SK-N-SH (cell line): ENCODE measurements at regions not wholly inside any gene's neighbourhood (a gene's known extent, or its start where the extent isn't known, plus 50 kb on each side); places are given as distances from the start of the nearest gene placed in this dataset.

ENCODE experiments used
- CTCF ChIA-PET: fragments of 300-600, 350-600 bp; formaldehyde crosslinking; extraction: SDS; loops from one replicate; lab custom pipeline; 2021; lab: Yijun Ruan, JAX
- POLR2A ChIA-PET: fragments of 350-600 bp; sonication (Branson Sonifier 250); formaldehyde crosslinking; extraction: SDS; loops from one replicate; lab custom pipeline; 2020; ENCODE audit warnings: antibody characterized with exemption, inconsistent platforms; lab: Yijun Ruan, JAX
- DNase-seq: peaks from one replicate; pipeline ENCODE4 v3.0.0; 2012
- H2AFZ ChIP-seq: fragments of 200-600 bp; sonication (generic); 2 replicates; pipeline ENCODE4 v1.8.1; 2016; ENCODE audit warnings: antibody characterized with exemption, mild to moderate bottlenecking, low read depth
- H3F3A ChIP-seq: fragments of 200-600 bp; sonication (generic); replicated peaks from 2 replicates; pipeline ENCODE3; 2016; ENCODE audit warnings: antibody characterized with exemption, mild to moderate bottlenecking; ENCODE audit not compliant: insufficient read depth
- H3K27ac ChIP-seq, 2 experiments: fragments of 200-500 bp in 1 of 2; fragments of 200-600 bp in 1 of 2; sonication (Bioruptor generic) in 1 of 2; sonication (generic), shearing (Covaris generic) in 1 of 2; 2 replicates each; pipeline versions ENCODE4 v1.5.1 to v1.6.1; 2014 to 2016; ENCODE audit warnings: low read depth in 2 of 2, inconsistent platforms in 1 of 2, low read length in 1 of 2, mild to moderate bottlenecking in 1 of 2, mixed read lengths in 1 of 2
- H3K27me3 ChIP-seq: fragments of 200-600 bp; sonication (generic), shearing (Covaris generic); 2 replicates; pipeline ENCODE4 v1.6.1; 2016; ENCODE audit warnings: mixed run types; ENCODE audit not compliant: insufficient read depth
- H3K36me3 ChIP-seq, 2 experiments: fragments of 200-500 bp in 1 of 2; fragments of 200-600 bp in 1 of 2; sonication (Bioruptor generic) in 1 of 2; sonication (generic) in 1 of 2; replicated peaks in 1 of 2; 2 replicates each; pipeline versions ENCODE3 to v1.5.1; 2014 to 2016; ENCODE audit warnings: low read length in 1 of 2, mild to moderate bottlenecking in 1 of 2; ENCODE audit not compliant: insufficient read depth in 2 of 2, control insufficient read depth in 1 of 2
- H3K4me1 ChIP-seq, 2 experiments: fragments of 200-500 bp in 1 of 2; fragments of 200-600 bp in 1 of 2; sonication (Bioruptor generic) in 1 of 2; sonication (generic), shearing (Covaris generic) in 1 of 2; 2 replicates each; pipeline versions ENCODE4 v1.5.1 to v1.6.1; 2014 to 2016; ENCODE audit warnings: low read depth in 1 of 2, low read length in 1 of 2, mixed run types in 1 of 2; ENCODE audit not compliant: insufficient read depth in 2 of 2, control insufficient read depth in 1 of 2
- H3K4me2 ChIP-seq: fragments of 200-600 bp; sonication (generic), shearing (Covaris generic); 2 replicates; pipeline ENCODE4 v1.6.1; 2017; ENCODE audit warnings: mixed run types
- H3K4me3 ChIP-seq, 2 experiments: fragments of 200-500 bp in 1 of 2; fragments of 200-600 bp in 1 of 2; sonication (Bioruptor generic) in 1 of 2; sonication (generic), shearing (Covaris generic) in 1 of 2; 2 replicates each; pipeline versions ENCODE4 v1.5.1 to v1.8.1; 2014 to 2016; ENCODE audit warnings: low read depth in 2 of 2, inconsistent platforms in 1 of 2, low read length in 1 of 2, mild to moderate bottlenecking in 1 of 2, mixed read lengths in 1 of 2, moderate library complexity in 1 of 2
- H3K79me2 ChIP-seq: fragments of 200-600 bp; sonication (generic); 2 replicates; pipeline ENCODE4 v1.8.1; 2017; ENCODE audit warnings: mild to moderate bottlenecking; ENCODE audit not compliant: insufficient read depth
- H3K9ac ChIP-seq: fragments of 200-600 bp; sonication (generic); 2 replicates; pipeline ENCODE4 v1.6.1; 2017; ENCODE audit warnings: mixed run types
- H3K9me2 ChIP-seq: fragments of 200-600 bp; sonication (generic); 2 replicates; pipeline ENCODE4 v1.6.1; 2017; ENCODE audit warnings: mixed run types
- H3K9me3 ChIP-seq: fragments of 200-600 bp; sonication (generic); 2 replicates; pipeline ENCODE4 v1.6.1; 2017; ENCODE audit warnings: mixed run types, mild to moderate bottlenecking, moderate library complexity
- H4K20me1 ChIP-seq: fragments of 200-600 bp; sonication (generic); 2 replicates; pipeline ENCODE4 v1.6.1; 2017; ENCODE audit warnings: mild to moderate bottlenecking, mixed run types; ENCODE audit not compliant: insufficient read depth
- ELF1 ChIP-seq: IDR thresholded peaks from 2 replicates; pipeline ENCODE4 v1.4.0; 2012
- EZH2phosphoT487 ChIP-seq: fragments of 200-600 bp; sonication (generic); IDR thresholded peaks from 2 replicates; pipeline ENCODE4 v1.6.1; 2017; ENCODE audit warnings: low read depth, mixed run types, mild to moderate bottlenecking, antibody characterized with exemption, moderate library complexity, borderline replicate concordance
- FOXM1 ChIP-seq: IDR thresholded peaks from 2 replicates; pipeline ENCODE4 v1.4.0; 2012; ENCODE audit warnings: low read depth, mild to moderate bottlenecking
- JUND ChIP-seq: IDR thresholded peaks from 2 replicates; pipeline ENCODE4 v1.4.0; 2012
- MEF2A ChIP-seq: IDR thresholded peaks from 2 replicates; pipeline ENCODE4 v1.4.0; 2012; ENCODE audit warnings: low read depth, borderline replicate concordance
- NFIC ChIP-seq: IDR thresholded peaks from 2 replicates; pipeline ENCODE4 v1.4.0; 2012; ENCODE audit warnings: borderline replicate concordance
- NRF1 ChIP-seq: IDR thresholded peaks from 2 replicates; pipeline ENCODE4 v1.6.1; 2012; ENCODE audit warnings: low read depth, mild to moderate bottlenecking, low read length
- SIN3A ChIP-seq: IDR thresholded peaks from 2 replicates; pipeline ENCODE4 v1.6.1; 2012; ENCODE audit warnings: low read depth, mild to moderate bottlenecking, low read length, moderate library complexity, borderline replicate concordance
- SMC3 ChIP-seq: IDR thresholded peaks from 2 replicates; pipeline ENCODE4 v1.6.1; 2012; ENCODE audit warnings: low read depth, low read length, improper control_type of control experiment
- WGBS: methylation state at CpG from one replicate; pipeline ENCODE4 v1.1.6; 2017; ENCODE audit warnings: low lambda C conversion rate; 5-methylcytosine and 5-hydroxymethylcytosine counted together
- TF ChIP-seq, protein P1 (sequence below): fragments of 200-600 bp; sonication (generic); IDR thresholded peaks from 2 replicates; pipeline ENCODE4 v1.6.1; 2017; ENCODE audit warnings: antibody characterized with exemption, mild to moderate bottlenecking, moderate library complexity
- TF ChIP-seq, protein P2 (sequence below): fragments of 150-350 bp; IDR thresholded peaks from 2 replicates; pipeline ENCODE4 v1.6.1; 2016; ENCODE audit warnings: mild to moderate bottlenecking, low read depth, low read length
- TF ChIP-seq, protein P3 (sequence below): IDR thresholded peaks from 2 replicates; pipeline ENCODE4; 2012
- TF ChIP-seq, protein P4 (sequence below): IDR thresholded peaks from 2 replicates; pipeline ENCODE4 v1.4.0; 2012; ENCODE audit warnings: low read depth, borderline replicate concordance

DNA sequence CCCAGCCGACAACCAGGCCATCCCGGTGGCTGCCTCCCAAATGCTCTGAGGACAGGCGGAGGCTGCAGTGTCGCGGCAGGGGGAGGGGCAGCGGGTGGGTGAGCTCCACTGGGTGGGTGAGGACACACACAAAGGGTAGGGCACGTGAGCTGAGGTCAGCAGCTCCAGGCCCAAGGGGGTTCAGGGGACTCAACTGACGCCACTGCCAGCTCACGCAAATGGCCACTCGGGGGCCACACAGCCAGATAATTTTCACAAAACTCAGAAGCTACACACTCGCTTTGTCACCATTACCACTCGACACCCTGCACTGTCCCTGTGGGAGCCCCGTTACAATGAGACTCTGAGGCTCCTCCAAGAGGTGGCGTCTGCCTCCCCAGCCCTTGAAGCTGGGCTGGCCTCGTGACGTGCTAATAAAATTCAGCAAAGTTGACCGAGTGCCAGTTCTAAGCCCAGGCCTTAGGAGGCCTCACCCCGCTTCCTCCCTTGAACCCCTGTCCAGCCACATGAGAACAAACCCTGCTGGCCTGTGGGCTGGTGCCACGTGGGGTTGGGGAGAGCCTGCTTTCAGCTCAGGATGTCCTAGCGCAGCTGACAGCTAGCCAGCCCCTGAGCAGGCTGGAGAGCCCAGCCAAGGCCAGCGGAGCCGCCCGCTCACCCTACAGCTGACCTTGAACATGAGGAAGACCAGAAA lies 56.9 kb downstream of the RMI2 start:
- peak; percentile 44 for DNase-seq
- Histone ChIP-seq H3K9me3 (no peaks in the 10 kb centered on the region), H3K4me1 (peaks cover 0 to 17% of the 10 kb centered on the region in 2 experiments; a peak in 1 of 4 replicates), H3K27ac (no peak overlapping the region), H3K4me3 (no peak overlapping the region), H3K4me2 (no peak overlapping the region), H3K79me2 (no peaks in the 10 kb centered on the region), H3K36me3 (no peaks in the 10 kb centered on the region), H2AFZ (no peak overlapping the region), H3K9ac (no peak overlapping the region), H3K27me3 (no peaks in the 10 kb centered on the region), H4K20me1 (no peaks in the 10 kb centered on the region), H3K9me2 (no peaks in the 10 kb centered on the region), H3F3A (no peaks in the 10 kb centered on the region)
- POLR2A ChIA-PET, result interaction anchor here (0.5 to 0.9 kb wide), 2 partner anchors 95 to 357 kb away, joined by 3 to 4 read pairs; no protein-coding TSS in a partner anchor
- WGBS, result 81% methylated on average over 10 of the region's 23 CpGs
- CTCF ChIA-PET, result interaction anchor here (0.6 to 8.6 kb wide), 12 partner anchors 11 to 439 kb away, joined by 3 to 103 read pairs (median 3); partner anchors contain the start of gene LITAF
- TF ChIP-seq NRF1, result no peak
- no peak for TF ChIP-seq FOXM1
- no peak for TF ChIP-seq ELF1
- TF ChIP-seq JUND, result no peak
- TF ChIP-seq, protein P1, sequence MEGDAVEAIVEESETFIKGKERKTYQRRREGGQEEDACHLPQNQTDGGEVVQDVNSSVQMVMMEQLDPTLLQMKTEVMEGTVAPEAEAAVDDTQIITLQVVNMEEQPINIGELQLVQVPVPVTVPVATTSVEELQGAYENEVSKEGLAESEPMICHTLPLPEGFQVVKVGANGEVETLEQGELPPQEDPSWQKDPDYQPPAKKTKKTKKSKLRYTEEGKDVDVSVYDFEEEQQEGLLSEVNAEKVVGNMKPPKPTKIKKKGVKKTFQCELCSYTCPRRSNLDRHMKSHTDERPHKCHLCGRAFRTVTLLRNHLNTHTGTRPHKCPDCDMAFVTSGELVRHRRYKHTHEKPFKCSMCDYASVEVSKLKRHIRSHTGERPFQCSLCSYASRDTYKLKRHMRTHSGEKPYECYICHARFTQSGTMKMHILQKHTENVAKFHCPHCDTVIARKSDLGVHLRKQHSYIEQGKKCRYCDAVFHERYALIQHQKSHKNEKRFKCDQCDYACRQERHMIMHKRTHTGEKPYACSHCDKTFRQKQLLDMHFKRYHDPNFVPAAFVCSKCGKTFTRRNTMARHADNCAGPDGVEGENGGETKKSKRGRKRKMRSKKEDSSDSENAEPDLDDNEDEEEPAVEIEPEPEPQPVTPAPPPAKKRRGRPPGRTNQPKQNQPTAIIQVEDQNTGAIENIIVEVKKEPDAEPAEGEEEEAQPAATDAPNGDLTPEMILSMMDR, result no peak
- TF ChIP-seq MEF2A, result no peak
- no peak for TF ChIP-seq SIN3A

DNA sequence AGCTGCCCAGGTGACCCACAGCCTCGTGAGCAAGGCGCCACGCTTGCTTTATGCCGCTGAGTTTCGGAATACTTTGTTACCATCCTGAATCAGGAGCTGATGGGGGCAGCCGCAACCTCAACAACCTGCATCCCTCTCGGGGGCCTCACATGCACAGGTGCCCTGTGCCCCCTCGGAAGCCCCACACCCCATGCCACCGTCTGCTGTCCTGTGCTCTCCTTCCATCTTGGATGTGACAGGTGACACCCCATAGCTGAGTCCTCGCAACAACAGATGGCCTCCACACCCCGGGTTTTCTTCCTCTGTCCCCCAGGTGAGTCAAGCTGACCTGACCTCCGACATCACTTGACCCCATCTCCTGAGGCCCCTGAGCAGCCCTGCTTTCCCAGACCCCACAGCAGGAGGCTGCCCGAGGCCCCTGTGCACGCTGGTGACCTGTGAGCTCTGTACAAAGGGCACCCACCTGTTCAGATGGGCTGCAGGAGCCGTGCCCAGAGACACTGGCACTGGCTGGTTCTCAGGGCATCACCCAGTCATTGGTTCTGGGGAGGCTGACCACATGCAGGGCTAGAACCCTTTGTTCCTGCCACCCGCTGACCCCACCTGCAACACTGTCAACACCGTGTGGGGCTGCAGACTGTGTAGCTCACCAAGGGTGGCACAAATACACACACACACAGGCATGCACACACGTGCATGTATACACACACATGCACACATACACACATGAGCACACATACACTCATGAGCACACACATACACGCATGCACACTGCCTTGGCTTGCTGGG lies 57.7 kb downstream of the RMI2 start:
- Histone ChIP-seq H3K27me3 (no peaks in the 10 kb centered on the region), H3K9me2 (no peaks in the 10 kb centered on the region), H3K9ac (no peak overlapping the region), H2AFZ (no peak overlapping the region), H3K4me1 (peaks cover 0 to 17% of the 10 kb centered on the region in 2 experiments; a peak in 1 of 4 replicates), H3K4me2 (no peak overlapping the region), H4K20me1 (no peaks in the 10 kb centered on the region), H3K79me2 (no peaks in the 10 kb centered on the region), H3F3A (no peaks in the 10 kb centered on the region), H3K36me3 (no peaks in the 10 kb centered on the region), H3K27ac (no peak overlapping the region), H3K9me3 (no peaks in the 10 kb centered on the region), H3K4me3 (no peak overlapping the region)
- no peak for DNase-seq
- POLR2A ChIA-PET, result interaction anchor here (0.9 kb wide), 1 partner anchor 95 kb away, joined by 3 read pairs; no protein-coding TSS in a partner anchor
- WGBS, result 76% methylated on average over 12 of the region's 19 CpGs
- no peak for TF ChIP-seq NFIC
- no peak for TF ChIP-seq ELF1
- TF ChIP-seq EZH2phosphoT487, result no peak
- TF ChIP-seq, protein P2, sequence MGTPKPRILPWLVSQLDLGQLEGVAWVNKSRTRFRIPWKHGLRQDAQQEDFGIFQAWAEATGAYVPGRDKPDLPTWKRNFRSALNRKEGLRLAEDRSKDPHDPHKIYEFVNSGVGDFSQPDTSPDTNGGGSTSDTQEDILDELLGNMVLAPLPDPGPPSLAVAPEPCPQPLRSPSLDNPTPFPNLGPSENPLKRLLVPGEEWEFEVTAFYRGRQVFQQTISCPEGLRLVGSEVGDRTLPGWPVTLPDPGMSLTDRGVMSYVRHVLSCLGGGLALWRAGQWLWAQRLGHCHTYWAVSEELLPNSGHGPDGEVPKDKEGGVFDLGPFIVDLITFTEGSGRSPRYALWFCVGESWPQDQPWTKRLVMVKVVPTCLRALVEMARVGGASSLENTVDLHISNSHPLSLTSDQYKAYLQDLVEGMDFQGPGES, result no peak
- TF ChIP-seq, protein P3, sequence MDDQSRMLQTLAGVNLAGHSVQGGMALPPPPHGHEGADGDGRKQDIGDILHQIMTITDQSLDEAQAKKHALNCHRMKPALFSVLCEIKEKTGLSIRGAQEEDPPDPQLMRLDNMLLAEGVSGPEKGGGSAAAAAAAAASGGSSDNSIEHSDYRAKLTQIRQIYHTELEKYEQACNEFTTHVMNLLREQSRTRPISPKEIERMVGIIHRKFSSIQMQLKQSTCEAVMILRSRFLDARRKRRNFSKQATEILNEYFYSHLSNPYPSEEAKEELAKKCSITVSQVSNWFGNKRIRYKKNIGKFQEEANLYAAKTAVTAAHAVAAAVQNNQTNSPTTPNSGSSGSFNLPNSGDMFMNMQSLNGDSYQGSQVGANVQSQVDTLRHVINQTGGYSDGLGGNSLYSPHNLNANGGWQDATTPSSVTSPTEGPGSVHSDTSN, result no peak
- no peak for TF ChIP-seq SIN3A
- no peak for TF ChIP-seq SMC3
- TF ChIP-seq, protein P4, sequence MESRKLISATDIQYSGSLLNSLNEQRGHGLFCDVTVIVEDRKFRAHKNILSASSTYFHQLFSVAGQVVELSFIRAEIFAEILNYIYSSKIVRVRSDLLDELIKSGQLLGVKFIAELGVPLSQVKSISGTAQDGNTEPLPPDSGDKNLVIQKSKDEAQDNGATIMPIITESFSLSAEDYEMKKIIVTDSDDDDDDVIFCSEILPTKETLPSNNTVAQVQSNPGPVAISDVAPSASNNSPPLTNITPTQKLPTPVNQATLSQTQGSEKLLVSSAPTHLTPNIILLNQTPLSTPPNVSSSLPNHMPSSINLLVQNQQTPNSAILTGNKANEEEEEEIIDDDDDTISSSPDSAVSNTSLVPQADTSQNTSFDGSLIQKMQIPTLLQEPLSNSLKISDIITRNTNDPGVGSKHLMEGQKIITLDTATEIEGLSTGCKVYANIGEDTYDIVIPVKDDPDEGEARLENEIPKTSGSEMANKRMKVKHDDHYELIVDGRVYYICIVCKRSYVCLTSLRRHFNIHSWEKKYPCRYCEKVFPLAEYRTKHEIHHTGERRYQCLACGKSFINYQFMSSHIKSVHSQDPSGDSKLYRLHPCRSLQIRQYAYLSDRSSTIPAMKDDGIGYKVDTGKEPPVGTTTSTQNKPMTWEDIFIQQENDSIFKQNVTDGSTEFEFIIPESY, result no peak
- TF ChIP-seq, protein P1, result no peak
- CTCF ChIA-PET, result interaction anchor here (0.5 to 7.9 kb wide), 7 partner anchors 12 to 337 kb away, joined by 3 to 65 read pairs (median 3); partner anchors contain the start of gene LITAF
